ENCODE measurements at regions not wholly inside any gene's neighbourhood (a gene's known extent, or its start where the extent isn't known, plus 50 kb on each side); places are given as distances from the start of the nearest gene placed in this dataset.

DNA sequence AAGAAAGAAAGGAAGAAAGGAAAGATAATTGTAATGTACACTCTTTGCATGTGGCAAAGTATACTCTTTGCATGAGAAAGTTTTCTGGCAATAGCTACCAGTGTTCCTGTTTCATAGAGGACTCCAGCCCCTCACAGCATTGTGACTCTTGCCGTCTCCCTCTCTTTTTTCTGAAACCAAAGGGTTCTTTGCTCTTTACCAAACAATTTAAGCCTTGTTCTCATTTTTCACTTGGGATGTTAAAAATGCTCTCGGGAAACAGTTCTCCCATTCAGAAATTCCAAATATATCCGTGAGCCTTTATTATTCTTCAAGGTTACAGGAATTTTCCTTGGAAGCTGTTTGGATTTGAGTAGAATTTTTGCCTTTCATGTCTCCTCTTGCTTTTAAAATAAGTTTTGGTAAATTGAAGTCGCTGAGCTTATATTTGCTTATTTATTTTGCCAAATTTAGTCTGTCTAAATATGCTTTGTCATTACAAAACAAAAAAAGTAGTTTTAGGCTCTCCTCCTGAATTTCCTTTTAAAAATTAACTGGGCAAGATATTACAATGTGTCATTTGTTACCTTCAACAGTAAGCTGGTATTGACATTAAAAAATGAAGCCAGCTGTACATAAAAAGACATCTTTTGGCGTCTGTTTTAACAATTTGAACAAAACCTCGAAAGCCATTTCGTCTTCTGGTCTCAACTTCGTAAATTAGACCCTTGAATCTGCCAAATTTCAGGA, 103.8 kb upstream of the ARMC2 start:
- no peak overlapping the region for H3K9ac ChIP-seq (ENCODE audit: low read depth in 1 of 2, low read length in 2 of 2)
- no peaks in the 10 kb centered on the region for H3K36me3 ChIP-seq (ENCODE audit: control insufficient read depth in 1 of 2, insufficient read depth in 2 of 2, low read length in 2 of 2)
- H3K9me3 ChIP-seq (ENCODE audit: control insufficient read depth in 1 of 2, low read length in 2 of 2) = no peaks in the 10 kb centered on the region
- no peaks in the 10 kb centered on the region for H3K27me3 ChIP-seq (ENCODE audit: control insufficient read depth in 1 of 2, insufficient read depth in 2 of 2, low read length in 2 of 2)
- no peak overlapping the region for H3K27ac ChIP-seq (ENCODE audit: low read depth, low read length)
- H3K4me3 ChIP-seq (ENCODE audit: low read depth in 1 of 2, low read length in 2 of 2) = no peak overlapping the region
- H3K4me1 ChIP-seq (ENCODE audit: control insufficient read depth in 1 of 2, insufficient read depth in 2 of 2, low read length in 2 of 2) = peaks cover 10 to 38% of the 10 kb centered on the region in 2 donors

DNA sequence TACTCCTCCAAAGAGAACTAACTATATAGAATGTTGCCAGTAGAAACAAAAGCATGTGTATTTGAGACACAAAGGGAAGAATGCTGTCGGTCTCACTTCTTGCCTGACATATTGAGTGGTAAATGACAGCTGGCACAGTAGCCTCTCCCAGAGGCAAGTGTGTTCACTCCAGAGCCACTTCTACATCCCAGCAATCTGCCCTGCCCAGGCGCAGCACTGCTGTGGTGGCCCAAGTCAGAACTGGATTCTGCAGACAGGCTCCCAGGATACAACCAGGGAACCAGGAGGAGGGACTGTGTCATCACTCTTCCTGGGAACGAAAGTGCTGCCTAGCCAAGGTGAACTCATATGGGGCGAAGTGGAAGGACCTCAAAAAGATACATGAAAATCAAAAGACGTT, 103.2 kb upstream of the ARMC2 start:
- Histone ChIP-seq H3K9me3 (ENCODE audit: control insufficient read depth in 1 of 2, low read length in 2 of 2) (no peaks in the 10 kb centered on the region), H3K27ac (ENCODE audit: low read depth, low read length) (no peak overlapping the region), H3K4me1 (ENCODE audit: control insufficient read depth in 1 of 2, insufficient read depth in 2 of 2, low read length in 2 of 2) (peaks cover 8 to 38% of the 10 kb centered on the region in 2 donors), H3K9ac (ENCODE audit: low read depth in 1 of 2, low read length in 2 of 2) (no peak overlapping the region), H3K36me3 (ENCODE audit: control insufficient read depth in 1 of 2, insufficient read depth in 2 of 2, low read length in 2 of 2) (no peaks in the 10 kb centered on the region), H3K27me3 (ENCODE audit: control insufficient read depth in 1 of 2, insufficient read depth in 2 of 2, low read length in 2 of 2) (no peaks in the 10 kb centered on the region), H3K4me3 (ENCODE audit: low read depth in 1 of 2, low read length in 2 of 2) (no peak overlapping the region)

DNA sequence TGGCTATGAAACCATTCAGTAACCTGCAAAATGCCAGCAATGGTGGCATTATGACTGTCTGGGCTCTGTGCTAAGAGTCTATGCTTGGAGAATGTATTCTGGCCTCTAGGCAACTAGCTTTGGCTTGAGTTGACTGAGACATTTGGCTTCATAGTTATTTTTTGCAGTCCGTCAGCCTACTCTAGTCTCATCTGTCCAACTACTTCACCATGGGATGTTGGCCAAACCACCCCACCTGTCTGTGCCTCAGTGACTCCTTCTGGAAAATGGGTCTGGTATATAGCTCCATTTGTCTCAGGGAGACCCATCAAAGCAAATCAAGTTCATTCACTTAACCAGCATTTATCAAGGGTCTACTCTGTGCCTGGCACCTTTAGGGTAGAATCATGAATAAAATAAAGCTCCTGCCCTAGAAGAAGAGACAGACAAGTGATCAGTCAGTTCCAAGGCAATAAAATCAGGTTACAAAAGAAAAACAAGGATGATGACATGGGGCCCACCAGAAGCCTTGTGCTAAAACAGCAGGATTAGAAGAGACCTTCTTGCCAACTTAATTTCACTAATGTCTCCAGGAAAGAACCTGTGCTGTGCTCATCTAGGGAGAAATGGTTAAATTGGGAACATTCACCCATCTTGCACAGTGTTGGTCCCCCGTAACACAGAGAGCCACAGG, 102.4 kb upstream of the ARMC2 start:
- H3K36me3 ChIP-seq (ENCODE audit: control insufficient read depth in 1 of 2, insufficient read depth in 2 of 2, low read length in 2 of 2) = no peaks in the 10 kb centered on the region
- no peak overlapping the region for H3K4me3 ChIP-seq (ENCODE audit: low read depth in 1 of 2, low read length in 2 of 2)
- H3K9ac ChIP-seq (ENCODE audit: low read depth in 1 of 2, low read length in 2 of 2) = no peak overlapping the region
- H3K27me3 ChIP-seq (ENCODE audit: control insufficient read depth in 1 of 2, insufficient read depth in 2 of 2, low read length in 2 of 2) = no peaks in the 10 kb centered on the region
- no peaks in the 10 kb centered on the region for H3K9me3 ChIP-seq (ENCODE audit: control insufficient read depth in 1 of 2, low read length in 2 of 2)
- H3K4me1 ChIP-seq (ENCODE audit: control insufficient read depth in 1 of 2, insufficient read depth in 2 of 2, low read length in 2 of 2) = peaks cover 8 to 38% of the 10 kb centered on the region in 2 donors
- H3K27ac ChIP-seq (ENCODE audit: low read depth, low read length) = no peak overlapping the region

DNA sequence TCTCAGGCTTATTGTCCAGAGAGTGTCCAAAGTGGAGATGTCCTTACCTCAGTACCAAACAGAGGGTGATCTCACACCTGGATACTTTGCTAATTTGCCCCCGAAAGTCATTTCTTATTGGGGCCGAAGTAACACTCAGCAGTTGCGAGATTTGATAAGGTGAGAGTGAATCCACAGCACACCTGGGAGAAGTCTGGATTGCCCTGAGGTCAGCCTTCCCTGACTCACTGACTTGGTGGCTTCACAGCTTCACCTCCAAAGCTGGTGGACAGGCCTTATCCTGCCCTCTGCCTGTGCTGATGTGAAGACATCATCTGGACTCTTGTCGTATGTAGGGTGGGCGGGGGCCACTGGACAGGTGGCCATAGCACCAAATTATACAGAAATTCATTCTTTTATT, 101.9 kb upstream of the ARMC2 start:
- H3K27ac ChIP-seq (ENCODE audit: low read depth, low read length) = no peak overlapping the region
- H3K4me1 ChIP-seq (ENCODE audit: control insufficient read depth in 1 of 2, insufficient read depth in 2 of 2, low read length in 2 of 2) = peaks cover 8 to 38% of the 10 kb centered on the region in 2 donors
- H3K4me3 ChIP-seq (ENCODE audit: low read depth in 1 of 2, low read length in 2 of 2) = no peak overlapping the region
- H3K27me3 ChIP-seq (ENCODE audit: control insufficient read depth in 1 of 2, insufficient read depth in 2 of 2, low read length in 2 of 2) = no peaks in the 10 kb centered on the region
- no peak overlapping the region for H3K9ac ChIP-seq (ENCODE audit: low read depth in 1 of 2, low read length in 2 of 2)
- H3K36me3 ChIP-seq (ENCODE audit: control insufficient read depth in 1 of 2, insufficient read depth in 2 of 2, low read length in 2 of 2) = no peaks in the 10 kb centered on the region
- no peaks in the 10 kb centered on the region for H3K9me3 ChIP-seq (ENCODE audit: control insufficient read depth in 1 of 2, low read length in 2 of 2)

GRCh38 chr6:108746836-108747575, 101.2 kb upstream of the ARMC2 start:
- peaks cover 2 to 34% of the 10 kb centered on the region in 2 donors for H3K4me1 ChIP-seq (ENCODE audit: control insufficient read depth in 1 of 2, insufficient read depth in 2 of 2, low read length in 2 of 2)
- H3K9me3 ChIP-seq (ENCODE audit: control insufficient read depth in 1 of 2, low read length in 2 of 2) = no peaks in the 10 kb centered on the region
- no peak overlapping the region for H3K27ac ChIP-seq (ENCODE audit: low read depth, low read length)
- no peak overlapping the region for H3K4me3 ChIP-seq (ENCODE audit: low read depth in 1 of 2, low read length in 2 of 2)
- no peaks in the 10 kb centered on the region for H3K27me3 ChIP-seq (ENCODE audit: control insufficient read depth in 1 of 2, insufficient read depth in 2 of 2, low read length in 2 of 2)
- H3K36me3 ChIP-seq (ENCODE audit: control insufficient read depth in 1 of 2, insufficient read depth in 2 of 2, low read length in 2 of 2) = no peaks in the 10 kb centered on the region
- H3K9ac ChIP-seq (ENCODE audit: low read depth in 1 of 2, low read length in 2 of 2) = no peak overlapping the region

GRCh38 chr6:108748055-108748454, 100.2 kb upstream of the ARMC2 start:
- H3K27ac ChIP-seq (ENCODE audit: low read depth, low read length) = no peak overlapping the region
- H3K36me3 ChIP-seq (ENCODE audit: control insufficient read depth in 1 of 2, insufficient read depth in 2 of 2, low read length in 2 of 2) = no peaks in the 10 kb centered on the region
- H3K4me1 ChIP-seq (ENCODE audit: control insufficient read depth in 1 of 2, insufficient read depth in 2 of 2, low read length in 2 of 2) = peaks cover 3 to 35% of the 10 kb centered on the region in 2 donors
- H3K27me3 ChIP-seq (ENCODE audit: control insufficient read depth in 1 of 2, insufficient read depth in 2 of 2, low read length in 2 of 2) = no peaks in the 10 kb centered on the region
- H3K4me3 ChIP-seq (ENCODE audit: low read depth in 1 of 2, low read length in 2 of 2) = no peak overlapping the region
- H3K9ac ChIP-seq (ENCODE audit: low read depth in 1 of 2, low read length in 2 of 2) = no peak overlapping the region
- H3K9me3 ChIP-seq (ENCODE audit: control insufficient read depth in 1 of 2, low read length in 2 of 2) = no peaks in the 10 kb centered on the region

GRCh38 chr6:108748959-108749358, 99.3 kb upstream of the ARMC2 start:
- H3K27me3 ChIP-seq (ENCODE audit: control insufficient read depth in 1 of 2, insufficient read depth in 2 of 2, low read length in 2 of 2) = no peaks in the 10 kb centered on the region
- peaks cover 3 to 35% of the 10 kb centered on the region in 2 donors for H3K4me1 ChIP-seq (ENCODE audit: control insufficient read depth in 1 of 2, insufficient read depth in 2 of 2, low read length in 2 of 2)
- no peaks in the 10 kb centered on the region for H3K9me3 ChIP-seq (ENCODE audit: control insufficient read depth in 1 of 2, low read length in 2 of 2)
- H3K9ac ChIP-seq (ENCODE audit: low read depth in 1 of 2, low read length in 2 of 2) = no peak overlapping the region
- no peak overlapping the region for H3K4me3 ChIP-seq (ENCODE audit: low read depth in 1 of 2, low read length in 2 of 2)
- H3K36me3 ChIP-seq (ENCODE audit: control insufficient read depth in 1 of 2, insufficient read depth in 2 of 2, low read length in 2 of 2) = no peaks in the 10 kb centered on the region
- H3K27ac ChIP-seq (ENCODE audit: low read depth, low read length) = no peak overlapping the region

GRCh38 chr6:108750801-108751200, 97.4 kb upstream of the ARMC2 start:
- H3K36me3 ChIP-seq (ENCODE audit: control insufficient read depth in 1 of 2, insufficient read depth in 2 of 2, low read length in 2 of 2) = no peaks in the 10 kb centered on the region
- peaks cover 3 to 26% of the 10 kb centered on the region in 2 donors for H3K4me1 ChIP-seq (ENCODE audit: control insufficient read depth in 1 of 2, insufficient read depth in 2 of 2, low read length in 2 of 2)
- H3K27me3 ChIP-seq (ENCODE audit: control insufficient read depth in 1 of 2, insufficient read depth in 2 of 2, low read length in 2 of 2) = no peaks in the 10 kb centered on the region
- H3K9me3 ChIP-seq (ENCODE audit: control insufficient read depth in 1 of 2, low read length in 2 of 2) = no peaks in the 10 kb centered on the region
- H3K27ac ChIP-seq (ENCODE audit: low read depth, low read length) = no peak overlapping the region
- no peak overlapping the region for H3K9ac ChIP-seq (ENCODE audit: low read depth in 1 of 2, low read length in 2 of 2)
- no peak overlapping the region for H3K4me3 ChIP-seq (ENCODE audit: low read depth in 1 of 2, low read length in 2 of 2)

DNA sequence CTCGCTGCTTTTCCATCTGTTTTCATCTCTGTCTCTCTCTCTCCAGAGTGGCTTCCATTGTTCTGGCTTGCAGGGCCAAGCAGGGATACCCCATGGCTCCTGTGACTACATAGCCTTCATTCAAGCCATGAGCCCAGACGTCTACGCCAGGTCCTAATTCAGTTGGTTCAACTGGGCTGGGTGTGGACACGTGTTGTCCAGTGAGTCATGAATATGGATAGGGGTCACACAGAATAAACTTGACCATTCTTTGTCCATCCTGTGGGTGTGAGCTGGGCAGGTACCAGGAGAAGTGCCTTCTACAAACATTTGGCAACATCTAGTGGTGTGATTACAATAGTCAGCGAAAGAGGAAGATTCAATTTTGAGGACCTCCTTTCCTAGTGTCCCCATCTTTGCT, 96.9 kb upstream of the ARMC2 start:
- no peak overlapping the region for H3K4me3 ChIP-seq (ENCODE audit: low read depth in 1 of 2, low read length in 2 of 2)
- peaks cover 3 to 21% of the 10 kb centered on the region in 2 donors for H3K4me1 ChIP-seq (ENCODE audit: control insufficient read depth in 1 of 2, insufficient read depth in 2 of 2, low read length in 2 of 2)
- H3K36me3 ChIP-seq (ENCODE audit: control insufficient read depth in 1 of 2, insufficient read depth in 2 of 2, low read length in 2 of 2) = no peaks in the 10 kb centered on the region
- no peak overlapping the region for H3K9ac ChIP-seq (ENCODE audit: low read depth in 1 of 2, low read length in 2 of 2)
- H3K9me3 ChIP-seq (ENCODE audit: control insufficient read depth in 1 of 2, low read length in 2 of 2) = no peaks in the 10 kb centered on the region
- no peak overlapping the region for H3K27ac ChIP-seq (ENCODE audit: low read depth, low read length)
- no peaks in the 10 kb centered on the region for H3K27me3 ChIP-seq (ENCODE audit: control insufficient read depth in 1 of 2, insufficient read depth in 2 of 2, low read length in 2 of 2)

All from duodenal mucosa (tissue), 2 donors.